Vagina (tissue), 2 donors: ENCODE measurements at regions not wholly inside any gene's neighbourhood (a gene's known extent, or its start where the extent isn't known, plus 50 kb on each side); places are given as distances from the start of the nearest gene placed in this dataset.

ENCODE experiments used
- DNase-seq, 2 donors: peaks; one replicate each; pipeline ENCODE4 v3.0.0-alpha.2; 2017; ENCODE audit errors: extremely low spot score in 2 of 2
- H3K27ac ChIP-seq: fragments of 200-600 bp; sonication (generic); one replicate; pipeline ENCODE4 v1.5.1; 2019
- H3K27me3 ChIP-seq: fragments of 200-600 bp; sonication (generic); one replicate; pipeline ENCODE4 v1.5.1; 2019
- H3K36me3 ChIP-seq, 2 donors: fragments of 200-600 bp; sonication (generic); one replicate each; pipeline ENCODE4 v1.5.1; 2017 to 2019
- H3K4me1 ChIP-seq: fragments of 200-600 bp; sonication (generic); one replicate; pipeline ENCODE4 v1.5.1; 2019
- H3K4me3 ChIP-seq, 2 donors: fragments of 200-600 bp; sonication (generic); 1 replicate in 1 of 2; 2 replicates in 1 of 2; pipeline ENCODE4 v1.5.1; 2016 to 2019
- H3K9me3 ChIP-seq: fragments of 200-600 bp; sonication (generic); one replicate; pipeline ENCODE4 v1.5.1; 2019
- POLR2A ChIP-seq, 2 donors: fragments of 450-650 bp; IDR thresholded peaks; one replicate each; pipeline ENCODE4 v1.6.1; 2017; ENCODE audit warnings: antibody characterized with exemption in 2 of 2, mild to moderate bottlenecking in 2 of 2, moderate library complexity in 2 of 2
- POLR2AphosphoS5 ChIP-seq, 2 donors: sonication (generic); formaldehyde crosslinking; IDR thresholded peaks; one replicate each; pipeline ENCODE4 v1.9.0; 2017; ENCODE audit warnings: antibody characterized with exemption in 2 of 2, mild to moderate bottlenecking in 2 of 2, low read depth in 1 of 2; ENCODE audit not compliant: insufficient read depth in 1 of 2
- intact Hi-C: fragments of 100-400 bp; cut with DNase I; formaldehyde crosslinking; loops from one replicate; pipeline ENCODE4 v1.15.1; 2023
- TF ChIP-seq, protein P1 (sequence below), 3 experiments: fragments of 450-650 bp in 2 of 3; fragments of 200-600 bp in 1 of 3; sonication (generic) in 1 of 3; IDR thresholded peaks; one replicate each; pipeline ENCODE4 v1.5.1; 2017 to 2019; ENCODE audit warnings: antibody characterized with exemption in 3 of 3, mild to moderate bottlenecking in 2 of 3, moderate library complexity in 2 of 3

DNA sequence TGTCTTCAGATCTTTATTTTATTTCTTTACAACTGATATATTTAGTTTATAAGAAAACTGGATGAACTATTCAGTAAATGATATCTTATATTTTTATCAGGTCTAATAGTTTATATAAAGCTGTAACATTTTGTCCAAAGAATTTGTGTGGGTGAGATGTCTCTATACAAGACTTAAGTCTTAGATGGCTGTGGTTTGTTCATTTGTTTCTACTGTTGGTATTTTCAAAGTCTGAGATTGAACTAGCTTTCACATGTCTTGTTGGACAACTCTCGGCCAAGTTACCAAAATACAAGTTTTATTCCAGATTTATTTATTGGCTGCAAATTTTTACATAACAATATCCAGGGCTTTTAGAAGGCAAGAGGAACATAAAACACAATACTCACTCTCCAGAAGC is 286.0 kb downstream of the NR2F1-AS1 start:
- no peaks in the 10 kb centered on the region for H3K9me3 ChIP-seq
- no peak overlapping the region for H3K27ac ChIP-seq
- H3K4me1 ChIP-seq, result no peaks in the 10 kb centered on the region
- no peaks in the 10 kb centered on the region for H3K27me3 ChIP-seq
- H3K4me3 ChIP-seq, result no peak overlapping the region
- TF ChIP-seq POLR2AphosphoS5 (IDR thresholded peaks at IDR 0.05; ENCODE audit: insufficient read depth in 1 of 2, low read depth in 1 of 2) (no peak), POLR2A (IDR thresholded peaks at IDR 0.05) (no peak)
- TF ChIP-seq, protein P1, sequence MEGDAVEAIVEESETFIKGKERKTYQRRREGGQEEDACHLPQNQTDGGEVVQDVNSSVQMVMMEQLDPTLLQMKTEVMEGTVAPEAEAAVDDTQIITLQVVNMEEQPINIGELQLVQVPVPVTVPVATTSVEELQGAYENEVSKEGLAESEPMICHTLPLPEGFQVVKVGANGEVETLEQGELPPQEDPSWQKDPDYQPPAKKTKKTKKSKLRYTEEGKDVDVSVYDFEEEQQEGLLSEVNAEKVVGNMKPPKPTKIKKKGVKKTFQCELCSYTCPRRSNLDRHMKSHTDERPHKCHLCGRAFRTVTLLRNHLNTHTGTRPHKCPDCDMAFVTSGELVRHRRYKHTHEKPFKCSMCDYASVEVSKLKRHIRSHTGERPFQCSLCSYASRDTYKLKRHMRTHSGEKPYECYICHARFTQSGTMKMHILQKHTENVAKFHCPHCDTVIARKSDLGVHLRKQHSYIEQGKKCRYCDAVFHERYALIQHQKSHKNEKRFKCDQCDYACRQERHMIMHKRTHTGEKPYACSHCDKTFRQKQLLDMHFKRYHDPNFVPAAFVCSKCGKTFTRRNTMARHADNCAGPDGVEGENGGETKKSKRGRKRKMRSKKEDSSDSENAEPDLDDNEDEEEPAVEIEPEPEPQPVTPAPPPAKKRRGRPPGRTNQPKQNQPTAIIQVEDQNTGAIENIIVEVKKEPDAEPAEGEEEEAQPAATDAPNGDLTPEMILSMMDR (IDR thresholded peaks at IDR 0.05), result no peak
- H3K36me3 ChIP-seq, result no peaks in the 10 kb centered on the region
- DNase-seq, result no peak
- intact Hi-C loops, result no loop called here

DNA sequence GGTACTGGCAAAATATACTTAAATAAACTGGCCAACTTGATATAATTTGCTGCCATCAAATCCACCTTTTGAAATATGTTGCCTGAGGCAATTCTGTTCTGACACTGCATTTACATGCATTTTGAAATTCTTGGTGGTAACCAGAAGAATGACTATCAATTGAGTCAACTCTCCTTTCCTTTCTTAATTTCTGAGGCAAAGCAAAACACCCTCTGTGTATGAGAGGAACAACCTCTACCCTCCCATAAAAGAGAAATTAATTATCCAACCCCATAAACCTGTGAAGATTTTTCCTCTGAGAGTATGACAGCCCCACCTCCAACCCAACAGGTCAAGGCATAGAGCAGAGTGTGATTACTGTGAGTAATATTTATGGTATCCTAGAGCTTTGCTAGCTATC is 286.8 kb downstream of the NR2F1-AS1 start:
- TF ChIP-seq, protein P1 (IDR thresholded peaks at IDR 0.05), result no peak
- Histone ChIP-seq H3K9me3 (no peaks in the 10 kb centered on the region), H3K27ac (no peak overlapping the region), H3K4me3 (no peak overlapping the region), H3K36me3 (no peaks in the 10 kb centered on the region), H3K27me3 (no peaks in the 10 kb centered on the region), H3K4me1 (no peaks in the 10 kb centered on the region)
- intact Hi-C loops, result no loop called here
- DNase-seq, result no peak

GRCh38 chr5:93289942-93290341 is 291.1 kb downstream of the NR2F1-AS1 start:
- no peaks in the 10 kb centered on the region for H3K27me3 ChIP-seq
- DNase-seq, result no peak
- no peaks in the 10 kb centered on the region for H3K9me3 ChIP-seq
- no peaks in the 10 kb centered on the region for H3K4me1 ChIP-seq
- TF ChIP-seq POLR2A (IDR thresholded peaks at IDR 0.05) (no peak), POLR2AphosphoS5 (IDR thresholded peaks at IDR 0.05; ENCODE audit: insufficient read depth in 1 of 2, low read depth in 1 of 2) (no peak)
- TF ChIP-seq, protein P1 (IDR thresholded peaks at IDR 0.05), result no peak
- intact Hi-C loops, result no loop called here
- no peaks in the 10 kb centered on the region for H3K36me3 ChIP-seq
- H3K4me3 ChIP-seq, result no peak overlapping the region
- H3K27ac ChIP-seq, result no peak overlapping the region

- no peak overlapping the region for H3K4me3 ChIP-seq
- TF ChIP-seq POLR2A (IDR thresholded peaks at IDR 0.05), result no peak
- no peak for TF ChIP-seq POLR2AphosphoS5 (IDR thresholded peaks at IDR 0.05; ENCODE audit: insufficient read depth in 1 of 2, low read depth in 1 of 2)
- TF ChIP-seq, protein P1 (IDR thresholded peaks at IDR 0.05), result no peak
- intact Hi-C loops, result no loop called here
- H3K9me3 ChIP-seq, result no peaks in the 10 kb centered on the region
- no peak overlapping the region for H3K27ac ChIP-seq
- DNase-seq, result no peak
- H3K27me3 ChIP-seq, result no peaks in the 10 kb centered on the region
- H3K4me1 ChIP-seq, result no peaks in the 10 kb centered on the region
- H3K36me3 ChIP-seq, result no peaks in the 10 kb centered on the region
These were observed 295.6 kb downstream of the NR2F1-AS1 start for GRCh38 chr5:93285461-93285860.

- TF ChIP-seq, protein P1 (IDR thresholded peaks at IDR 0.05), result no peak
- TF ChIP-seq POLR2AphosphoS5 (IDR thresholded peaks at IDR 0.05; ENCODE audit: insufficient read depth in 1 of 2, low read depth in 1 of 2) (no peak), POLR2A (IDR thresholded peaks at IDR 0.05) (no peak)
- no peak for DNase-seq
These were observed 298.8 kb downstream of the NR2F1-AS1 start for GRCh38 chr5:93281980-93282772.

More at GRCh38 chr5:93281980-93282772, 298.8 kb downstream of the NR2F1-AS1 start:
- H3K27me3 ChIP-seq, result no peaks in the 10 kb centered on the region
- H3K4me1 ChIP-seq, result no peaks in the 10 kb centered on the region
- intact Hi-C loops, result no loop called here
- H3K36me3 ChIP-seq, result no peaks in the 10 kb centered on the region
- no peak overlapping the region for H3K27ac ChIP-seq
- H3K9me3 ChIP-seq, result no peaks in the 10 kb centered on the region
- H3K4me3 ChIP-seq, result no peak overlapping the region
